HEK293T (cell line): ENCODE measurements at regions not wholly inside any gene's neighbourhood (a gene's known extent, or its start where the extent isn't known, plus 50 kb on each side); places are given as distances from the start of the nearest gene placed in this dataset.

Experiments used
- BHLHE40 ChIP-seq: fragments of 450-650 bp; IDR thresholded peaks from 2 replicates; pipeline ENCODE4 v1.6.1; 2016; ENCODE audit warnings: mild to moderate bottlenecking, moderate library complexity, borderline replicate concordance
- CTBP1 ChIP-seq: fragments of 450-650 bp; IDR thresholded peaks from 2 replicates; pipeline ENCODE4 v1.6.1; 2016; ENCODE audit warnings: borderline replicate concordance
- ELF4 ChIP-seq: fragments of 450-650 bp; IDR thresholded peaks from 2 replicates; pipeline ENCODE4 v1.6.1; 2017; ENCODE audit warnings: antibody characterized with exemption
- FOXA1 ChIP-seq: fragments of 450-650 bp; IDR thresholded peaks from 2 replicates; pipeline ENCODE4 v1.6.1; 2016; ENCODE audit warnings: mild to moderate bottlenecking
- FOXK2 ChIP-seq: fragments of 450-650 bp; IDR thresholded peaks from 2 replicates; pipeline ENCODE4 v1.6.1; 2016; ENCODE audit warnings: mild to moderate bottlenecking
- FOXM1 ChIP-seq: fragments of 450-650 bp; IDR thresholded peaks from 2 replicates; pipeline ENCODE4 v1.6.1; 2017; ENCODE audit warnings: mild to moderate bottlenecking, borderline replicate concordance
- HDGF ChIP-seq: fragments of 450-650 bp; IDR thresholded peaks from 2 replicates; pipeline ENCODE4 v1.6.1; 2017; ENCODE audit warnings: antibody characterized with exemption, borderline replicate concordance
- L3MBTL2 ChIP-seq: fragments of 450-650 bp; conservative IDR thresholded peaks from 2 replicates; pipeline ENCODE4 v1.6.1; 2016; ENCODE audit warnings: mild to moderate bottlenecking
- NFRKB ChIP-seq: fragments of 450-650 bp; IDR thresholded peaks from 2 replicates; pipeline ENCODE4 v1.6.1; 2016; ENCODE audit warnings: mild to moderate bottlenecking, moderate library complexity
- SP1 ChIP-seq: fragments of 450-650 bp; IDR thresholded peaks from 2 replicates; pipeline ENCODE4 v1.6.1; 2017
- SUZ12 ChIP-seq: fragments of 450-650 bp; IDR thresholded peaks from 2 replicates; pipeline ENCODE4 v1.6.1; 2016; ENCODE audit warnings: mild to moderate bottlenecking
- TARDBP ChIP-seq: fragments of 450-650 bp; IDR thresholded peaks from 2 replicates; pipeline ENCODE4 v1.6.1; 2016
- ZNF384 ChIP-seq: fragments of 450-650 bp; IDR thresholded peaks from 2 replicates; pipeline ENCODE4 v1.6.1; 2016
- TF ChIP-seq, protein P1 (sequence below): fragments of 450-650 bp; IDR thresholded peaks from 2 replicates; pipeline ENCODE4 v1.6.1; 2016

DNA sequence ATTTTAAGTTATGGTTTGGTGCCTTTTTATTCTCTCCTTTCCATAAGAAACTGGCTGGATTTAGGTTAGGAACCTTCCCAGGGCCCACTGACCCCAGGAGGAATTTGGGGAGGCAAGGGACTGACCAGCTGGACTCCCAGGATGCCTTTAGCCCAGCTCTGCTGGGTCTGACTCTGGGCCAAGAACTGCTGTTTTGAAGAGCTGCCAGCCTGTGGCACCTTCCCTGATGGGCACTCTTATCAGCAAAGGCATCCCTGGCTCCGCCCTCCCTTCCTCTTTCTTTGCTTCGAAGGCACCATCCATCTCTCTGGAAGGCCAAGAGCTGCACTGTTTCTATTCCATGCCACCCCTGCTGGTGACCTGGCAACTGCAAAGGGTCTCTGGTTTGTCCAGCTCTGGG is 174.7 kb downstream of the POU4F1 start:
- no peak for TF ChIP-seq BHLHE40
- no peak for TF ChIP-seq HDGF
- TF ChIP-seq FOXM1, result no peak
- TF ChIP-seq L3MBTL2, result no peak
- TF ChIP-seq SP1, result no peak
- TF ChIP-seq FOXK2, result no peak
- TF ChIP-seq SUZ12, result no peak
- no peak for TF ChIP-seq TARDBP
- TF ChIP-seq ELF4, result no peak
- TF ChIP-seq CTBP1, result no peak
- TF ChIP-seq, protein P1, sequence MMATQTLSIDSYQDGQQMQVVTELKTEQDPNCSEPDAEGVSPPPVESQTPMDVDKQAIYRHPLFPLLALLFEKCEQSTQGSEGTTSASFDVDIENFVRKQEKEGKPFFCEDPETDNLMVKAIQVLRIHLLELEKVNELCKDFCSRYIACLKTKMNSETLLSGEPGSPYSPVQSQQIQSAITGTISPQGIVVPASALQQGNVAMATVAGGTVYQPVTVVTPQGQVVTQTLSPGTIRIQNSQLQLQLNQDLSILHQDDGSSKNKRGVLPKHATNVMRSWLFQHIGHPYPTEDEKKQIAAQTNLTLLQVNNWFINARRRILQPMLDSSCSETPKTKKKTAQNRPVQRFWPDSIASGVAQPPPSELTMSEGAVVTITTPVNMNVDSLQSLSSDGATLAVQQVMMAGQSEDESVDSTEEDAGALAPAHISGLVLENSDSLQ, result no peak
- TF ChIP-seq NFRKB, result no peak
- TF ChIP-seq ZNF384, result no peak
- TF ChIP-seq FOXA1, result no peak
